ENCODE measurements at regions not wholly inside any gene's neighbourhood (a gene's known extent, or its start where the extent isn't known, plus 50 kb on each side); places are given as distances from the start of the nearest gene placed in this dataset.
"Not testable (repeated sequence)": the region's sequence is repeated elsewhere in the genome, so short reads cannot be mapped to it uniquely, and the experiment has no call there.

GRCh38 chr7:19954166-19954565 lies 180.7 kb upstream of the TMEM196 start:
- not testable (repeated sequence) for DNase-seq

- DNase-seq = not testable (repeated sequence)
Measured at GRCh38 chr7:19953411-19953810, 180.0 kb upstream of the TMEM196 start.

GRCh38 chr7:19948160-19948559 lies 174.7 kb upstream of the TMEM196 start:
- DNase-seq = no peak

- DNase-seq = no peak
Measured at GRCh38 chr7:19944363-19945120, 171.1 kb upstream of the TMEM196 start.

GRCh38 chr7:19939746-19940145 lies 166.3 kb upstream of the TMEM196 start:
- peak; percentile 87 for DNase-seq

GRCh38 chr7:19932549-19933249 lies 159.3 kb upstream of the TMEM196 start:
- no peak for DNase-seq

- DNase-seq = no peak
Measured at GRCh38 chr7:19930851-19931250, 157.4 kb upstream of the TMEM196 start.

GRCh38 chr7:19930051-19930450 lies 156.6 kb upstream of the TMEM196 start:
- no peak for DNase-seq

GRCh38 chr7:19928247-19928646 lies 154.8 kb upstream of the TMEM196 start:
- DNase-seq = no peak

- no peak for DNase-seq
Measured at GRCh38 chr7:19920705-19921104, 147.3 kb upstream of the TMEM196 start.

- peak; percentile 47 for DNase-seq
Measured at GRCh38 chr7:19920166-19920565, 146.7 kb upstream of the TMEM196 start.

GRCh38 chr7:19919261-19920095 lies 146.1 kb upstream of the TMEM196 start:
- peak; percentile 47 for DNase-seq

- peak; percentile 52 for DNase-seq
Measured at GRCh38 chr7:19916046-19916445, 142.6 kb upstream of the TMEM196 start.

- DNase-seq = no peak
Measured at GRCh38 chr7:19915596-19915995, 142.2 kb upstream of the TMEM196 start.

- DNase-seq = no peak
Measured at GRCh38 chr7:19914866-19915265, 141.4 kb upstream of the TMEM196 start.

- no peak for DNase-seq
Measured at GRCh38 chr7:19900118-19900517, 126.7 kb upstream of the TMEM196 start.

GRCh38 chr7:19899529-19899928 lies 126.1 kb upstream of the TMEM196 start:
- DNase-seq = peak; percentile 48

GRCh38 chr7:19882893-19883292 lies 109.5 kb upstream of the TMEM196 start:
- DNase-seq = not testable (repeated sequence)

- DNase-seq = no peak
Measured at GRCh38 chr7:19872094-19872493, 98.7 kb upstream of the TMEM196 start.

GRCh38 chr7:19871102-19871501 lies 97.7 kb upstream of the TMEM196 start:
- DNase-seq = no peak

- no peak for DNase-seq
Measured at GRCh38 chr7:19869979-19870378, 96.6 kb upstream of the TMEM196 start.

- DNase-seq = no peak
Measured at GRCh38 chr7:19853261-19853832, 79.9 kb upstream of the TMEM196 start.

- no peak for DNase-seq
Measured at GRCh38 chr7:19852192-19852591, 78.8 kb upstream of the TMEM196 start.
